SW480 (cell line): ENCODE measurements at regions not wholly inside any gene's neighbourhood (a gene's known extent, or its start where the extent isn't known, plus 50 kb on each side); places are given as distances from the start of the nearest gene placed in this dataset.
"Not testable (repeated sequence)": the region's sequence is repeated elsewhere in the genome, so short reads cannot be mapped to it uniquely, and the experiment has no call there.

Source experiments
- DNase-seq: peaks from one replicate; pipeline ENCODE4 v3.0.0-alpha.2; 2016; ENCODE audit warnings: low spot score

GRCh38 chr3:151675858-151676615 is 57.7 kb upstream of the AADACL2 start:
- DNase-seq, result no peak

DNA sequence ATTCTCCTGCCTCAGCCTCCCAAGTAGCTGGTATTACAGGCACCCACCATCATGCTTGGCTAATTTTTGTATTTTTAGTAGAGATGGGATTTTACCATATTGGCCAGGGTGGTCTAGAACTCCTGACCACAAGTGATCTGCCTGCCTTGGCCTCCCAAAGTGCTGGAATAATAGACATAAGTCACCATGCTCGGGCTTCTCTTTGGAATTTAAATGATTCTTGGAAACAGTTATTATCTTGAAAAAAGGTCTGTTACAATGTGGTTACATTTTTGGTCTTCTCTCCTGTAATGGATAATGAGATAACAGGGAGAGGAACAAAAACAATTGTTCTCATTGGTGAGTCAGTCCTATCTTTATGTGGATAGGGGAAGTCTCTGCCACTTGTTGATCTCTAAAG is 59.8 kb upstream of the AADACL2 start:
- DNase-seq, result no peak

DNA sequence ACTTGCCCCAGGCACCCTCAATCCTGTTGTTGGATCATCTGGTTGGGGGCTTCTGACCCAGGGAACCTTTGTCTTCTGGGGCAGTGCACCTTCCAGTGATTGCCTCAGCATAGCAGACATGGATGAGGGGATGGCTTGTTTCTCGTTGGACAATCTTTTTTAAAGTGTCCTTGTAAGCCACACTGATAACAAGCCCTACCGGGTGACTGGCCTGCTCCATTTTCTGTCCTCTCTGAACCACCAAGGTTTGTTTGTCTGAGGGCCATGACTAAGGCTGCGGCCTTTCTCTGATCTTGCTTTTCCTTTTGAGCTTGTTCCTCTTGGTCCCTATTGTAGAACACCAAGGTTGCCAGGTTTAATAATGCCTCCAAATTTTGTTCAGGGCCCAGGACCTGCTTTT is 66.0 kb upstream of the AADACL2 start:
- DNase-seq, result not testable (repeated sequence)

DNA sequence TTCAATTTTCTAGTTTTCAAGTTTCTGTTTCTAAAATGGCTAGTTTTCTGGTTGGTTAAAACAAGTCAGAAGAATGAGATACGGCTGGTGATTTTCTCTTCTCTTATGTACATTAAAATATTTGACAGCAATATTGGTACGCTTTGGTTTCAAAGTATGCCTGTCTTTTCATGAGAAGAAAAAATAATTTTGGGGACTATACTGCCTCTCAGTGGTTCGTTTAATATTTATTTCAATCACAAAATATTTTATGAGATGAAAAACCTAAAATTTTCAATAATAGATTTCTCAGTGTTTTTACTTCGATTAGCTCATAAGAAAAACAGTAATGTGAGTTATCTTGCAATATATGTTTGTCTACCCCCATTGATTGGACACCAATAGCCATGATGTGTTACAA is 72.8 kb upstream of the AADACL2 start:
- no peak for DNase-seq

- no peak for DNase-seq
Observed at GRCh38 chr3:151644986-151645385, 88.7 kb upstream of the AADACL2 start.

DNA sequence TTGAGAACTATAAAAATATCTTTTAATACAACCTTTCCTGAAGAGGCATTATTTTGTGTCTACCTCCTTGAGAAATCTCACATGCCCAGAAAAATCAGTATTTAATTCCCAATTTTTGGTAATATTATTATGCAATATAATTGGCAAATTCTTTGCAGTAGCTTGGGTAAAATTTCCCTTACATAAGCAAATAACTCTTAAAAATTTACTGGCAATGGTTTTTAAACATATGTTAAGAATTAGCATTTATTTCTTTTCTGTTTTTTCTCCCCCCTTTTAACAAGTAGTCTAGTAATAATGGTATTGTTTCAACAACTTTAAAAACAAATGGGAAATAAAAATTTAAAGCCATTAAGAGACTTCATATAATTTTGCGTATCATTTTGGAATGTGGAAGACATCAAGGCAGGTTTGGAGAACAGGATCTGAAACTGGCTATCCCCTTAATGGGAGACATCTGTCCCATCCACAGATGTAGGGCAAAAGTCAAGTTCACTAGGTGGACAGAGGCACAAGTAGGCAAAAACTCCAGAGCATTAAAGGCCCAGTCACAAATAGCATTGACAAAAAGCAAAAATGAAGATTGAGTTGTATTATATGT is 89.6 kb upstream of the AADACL2 start:
- no peak for DNase-seq

- DNase-seq, result no peak
Observed at GRCh38 chr3:151639418-151639740, 94.3 kb upstream of the AADACL2 start.

DNA sequence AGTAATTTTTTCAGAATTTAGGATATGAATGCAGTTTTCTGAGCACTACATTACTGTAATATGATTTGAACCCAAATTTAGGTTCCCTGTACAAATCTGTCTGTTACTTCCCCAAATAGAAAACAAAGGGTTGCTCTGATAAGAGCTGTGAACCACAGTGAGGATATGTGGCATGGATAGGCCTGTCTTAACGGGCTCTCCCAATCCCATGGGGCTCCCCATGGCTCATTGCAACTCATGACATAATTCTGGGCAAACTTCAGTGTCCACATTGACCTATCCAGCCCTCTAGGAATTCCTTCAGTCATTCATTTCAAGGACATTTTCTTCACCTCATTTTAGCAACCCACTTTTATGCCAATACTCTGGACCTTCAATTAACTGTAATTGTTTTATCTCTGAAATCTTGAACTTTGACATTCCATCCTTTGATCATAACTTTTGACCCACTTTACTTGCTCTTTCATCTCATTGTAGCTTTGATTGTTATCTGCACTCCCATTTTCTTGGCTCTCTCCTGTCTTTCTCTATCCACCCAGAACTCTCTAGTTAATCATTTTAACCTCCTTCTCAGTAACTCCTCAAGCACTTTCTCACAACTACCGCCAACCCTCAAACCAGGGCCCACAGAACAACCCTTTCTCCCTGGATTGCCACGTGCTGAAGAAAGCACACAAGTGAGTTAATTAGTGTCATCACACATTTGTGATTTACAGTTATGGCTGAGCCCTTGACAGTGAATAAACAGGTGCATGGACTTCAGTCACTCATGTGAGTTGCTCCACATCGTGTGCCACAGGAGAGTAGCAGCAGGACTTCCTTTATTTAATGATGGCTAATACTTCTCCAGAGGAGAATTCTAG is 94.9 kb upstream of the AADACL2 start:
- DNase-seq, result peak; percentile 44

DNA sequence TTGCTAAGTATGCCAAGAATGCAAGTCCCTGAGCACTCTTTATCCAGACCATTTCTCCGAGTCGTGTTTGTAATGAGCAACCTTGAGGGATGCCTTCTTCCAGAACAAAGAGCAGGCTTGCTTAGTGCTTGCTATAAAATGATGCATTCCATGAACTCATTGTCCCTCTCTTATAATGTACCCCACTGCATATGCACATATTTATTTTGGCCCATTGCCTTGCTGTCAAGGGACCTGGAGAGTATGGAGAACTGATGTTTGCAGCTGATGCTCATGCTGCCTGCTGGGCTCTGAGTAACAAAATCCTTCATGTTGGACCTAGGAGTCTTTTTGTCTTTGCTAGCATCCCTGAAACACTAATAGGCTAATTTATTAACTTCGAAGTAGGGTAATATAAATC is 97.8 kb upstream of the AADACL2 start:
- DNase-seq, result no peak

DNA sequence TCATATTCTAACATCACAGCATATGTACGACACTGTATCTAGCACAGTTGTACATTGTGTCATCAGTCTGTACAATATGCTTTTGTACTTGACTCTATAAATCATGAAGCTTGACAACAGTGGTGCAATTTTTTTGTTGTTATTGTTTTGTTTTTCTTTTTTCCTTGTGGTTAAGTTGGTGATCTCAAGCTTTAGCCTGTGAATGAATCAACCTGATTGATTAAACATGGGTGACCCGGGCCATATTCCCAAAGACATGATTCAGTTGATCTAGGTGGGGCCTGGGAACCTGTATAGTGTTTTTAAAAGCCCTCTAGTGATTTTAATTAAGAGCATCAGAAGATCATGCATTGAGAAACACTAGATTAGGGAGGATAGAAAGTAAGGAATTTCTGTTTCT is 101.8 kb upstream of the AADACL2 start:
- DNase-seq, result no peak

DNA sequence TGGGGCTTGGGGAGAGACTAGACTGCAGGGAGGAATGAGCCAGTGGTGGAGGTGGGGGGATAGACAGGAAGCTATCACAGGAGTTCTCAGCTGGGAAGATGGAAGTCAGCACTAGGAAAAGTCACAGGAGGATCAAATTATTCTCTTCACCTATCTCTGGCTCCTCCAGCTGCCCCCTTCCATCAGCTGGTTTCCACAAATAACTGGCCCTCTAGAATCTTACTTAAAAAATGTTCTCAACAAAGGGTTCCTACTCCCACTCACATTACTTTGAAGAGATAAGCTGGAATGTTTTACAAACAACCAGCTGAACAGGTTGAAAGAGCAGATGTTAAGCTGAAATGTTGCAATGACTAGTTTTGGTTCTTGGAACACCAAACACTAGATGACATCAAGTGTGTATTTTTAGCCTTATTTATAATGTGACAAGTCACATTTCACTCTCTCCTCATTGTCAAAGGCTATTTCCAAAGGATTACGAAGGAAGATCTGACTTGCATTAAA is 102.7 kb upstream of the AADACL2 start:
- DNase-seq, result no peak

DNA sequence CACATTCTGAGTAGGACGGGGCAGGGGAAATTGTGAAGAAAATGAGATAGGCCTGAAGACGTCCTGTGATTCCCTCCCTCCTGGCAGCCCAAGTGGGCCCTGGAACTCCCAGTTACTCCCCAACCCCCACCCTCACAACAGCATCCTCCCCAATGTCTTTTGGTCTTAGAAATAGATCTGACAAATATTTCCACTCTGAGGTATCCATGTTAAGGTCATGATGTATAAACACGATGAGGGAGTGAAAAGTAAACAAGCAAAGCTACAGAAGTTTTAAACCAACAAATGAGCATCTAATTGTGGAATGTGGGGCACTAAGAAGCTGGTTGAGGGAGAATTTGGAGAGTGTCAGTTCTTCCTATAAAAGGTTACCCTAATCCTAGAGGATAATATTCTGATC is 103.7 kb upstream of the AADACL2 start:
- DNase-seq, result no peak

DNA sequence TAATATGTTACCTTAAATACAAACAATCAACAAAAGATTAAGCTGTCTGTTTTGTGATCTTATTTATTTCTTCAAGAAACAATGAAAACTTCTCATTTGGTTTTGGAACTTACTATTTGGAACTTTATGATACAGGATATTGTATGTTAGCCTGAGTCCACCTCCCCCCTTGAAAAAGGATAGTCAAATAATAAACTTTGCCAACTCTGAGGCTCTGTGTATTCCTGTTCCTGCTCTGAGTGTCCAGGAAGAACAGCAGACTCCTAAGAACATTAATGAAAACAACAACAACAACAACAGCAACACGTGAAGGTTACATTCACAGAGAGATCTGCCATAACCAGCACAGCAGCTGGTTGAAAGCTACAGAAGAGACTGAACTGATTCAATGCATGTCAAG is 108.1 kb upstream of the AADACL2 start:
- DNase-seq, result no peak

DNA sequence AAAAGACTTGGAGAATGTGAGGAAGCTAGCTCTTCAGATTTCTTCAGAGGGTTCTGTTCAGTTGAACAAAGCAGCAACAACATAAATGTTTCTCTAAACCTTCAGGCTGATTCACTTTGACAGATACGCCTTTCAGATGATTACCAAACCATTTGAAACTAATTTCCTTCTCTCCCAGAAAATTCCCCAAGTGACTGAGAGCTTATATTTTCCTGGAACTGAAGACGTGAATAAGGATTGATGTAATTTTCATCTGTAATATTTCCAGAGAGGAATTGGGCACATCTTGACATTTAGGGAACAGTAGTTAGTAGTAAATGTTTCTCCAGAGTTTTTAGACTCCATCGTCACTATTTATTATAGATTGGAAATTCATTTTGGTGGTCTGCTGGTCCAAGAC is 108.6 kb upstream of the AADACL2 start:
- no peak for DNase-seq

DNA sequence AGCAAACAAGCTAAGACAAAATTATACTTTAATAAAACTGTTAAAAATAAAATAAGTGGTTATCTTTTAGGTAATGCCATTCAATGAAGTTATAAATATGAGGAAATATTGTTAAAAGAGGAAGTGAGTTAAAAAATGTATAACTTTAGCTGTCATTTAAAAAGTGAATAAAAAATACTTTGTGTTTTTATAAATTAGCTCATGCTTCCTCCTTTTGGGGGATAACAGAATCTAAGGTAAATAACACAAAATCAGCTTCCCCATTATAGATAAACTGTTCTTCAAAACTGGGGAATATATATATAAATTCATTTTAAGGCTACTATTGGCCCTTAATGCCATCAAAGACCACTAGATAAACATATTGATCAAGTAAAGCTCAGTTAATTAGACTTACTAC is 113.7 kb upstream of the AADACL2 start:
- no peak for DNase-seq

DNA sequence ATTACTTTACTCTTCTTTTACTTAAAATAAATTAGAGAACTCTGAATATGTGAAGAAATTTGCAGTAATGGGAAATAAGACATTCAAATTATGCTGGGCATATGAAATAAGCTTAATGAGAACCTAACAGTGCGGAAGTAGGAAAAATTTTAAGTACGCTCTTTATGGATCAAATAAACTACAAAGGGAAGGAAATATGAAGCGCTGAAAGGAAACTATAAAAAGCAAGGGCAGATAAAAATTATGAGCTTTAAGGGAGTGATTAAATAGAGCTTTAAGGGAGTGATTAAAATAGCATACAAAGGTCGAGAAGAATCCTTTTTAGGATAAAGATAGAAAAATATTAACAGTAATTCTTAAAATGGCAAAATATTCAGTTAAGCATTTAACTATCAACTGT is 118.3 kb upstream of the AADACL2 start:
- no peak for DNase-seq

- no peak for DNase-seq
Observed at GRCh38 chr3:151612115-151612514, 121.6 kb upstream of the AADACL2 start.

DNA sequence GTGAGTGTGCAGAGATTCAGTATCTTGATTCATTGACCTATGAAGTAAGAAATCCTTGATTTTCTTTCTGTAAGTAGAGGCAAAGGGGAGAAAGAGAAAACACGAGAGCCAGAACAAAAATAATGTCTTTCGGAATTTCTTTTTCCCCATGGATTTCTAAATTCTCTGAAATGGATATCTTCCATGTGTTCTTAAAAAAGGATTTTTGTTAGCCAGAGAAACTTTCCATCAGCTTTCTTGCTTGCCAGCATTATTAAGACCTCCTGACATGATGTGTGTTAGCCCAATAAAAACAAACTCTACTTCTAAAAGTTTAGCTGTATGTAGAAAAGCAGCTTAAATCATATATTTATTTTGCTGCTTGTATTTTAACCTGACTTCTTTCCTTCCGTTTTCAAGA is 122.3 kb upstream of the AADACL2 start:
- no peak for DNase-seq

GRCh38 chr3:151609491-151609890 is 124.2 kb upstream of the AADACL2 start:
- no peak for DNase-seq

DNA sequence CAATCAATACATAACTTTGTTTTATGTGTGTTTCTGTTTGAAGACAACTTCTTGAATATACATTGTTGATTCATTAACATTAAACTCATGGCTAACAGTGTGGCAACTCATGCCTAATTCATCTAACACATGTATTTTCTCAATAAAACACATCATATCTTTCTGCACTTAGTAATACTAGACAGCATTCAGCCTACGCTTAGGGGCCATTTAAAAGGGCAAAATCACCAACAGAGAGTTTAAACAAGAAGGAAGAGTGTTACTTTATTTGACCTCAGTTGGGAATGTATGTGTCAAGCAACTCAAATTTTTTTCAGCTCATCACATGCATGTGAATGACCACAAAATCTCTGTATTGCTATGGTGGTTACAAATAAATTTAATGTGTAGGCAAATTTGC is 128.8 kb upstream of the AADACL2 start:
- DNase-seq, result no peak

GRCh38 chr3:151600783-151601182 is 132.9 kb upstream of the AADACL2 start:
- no peak for DNase-seq

DNA sequence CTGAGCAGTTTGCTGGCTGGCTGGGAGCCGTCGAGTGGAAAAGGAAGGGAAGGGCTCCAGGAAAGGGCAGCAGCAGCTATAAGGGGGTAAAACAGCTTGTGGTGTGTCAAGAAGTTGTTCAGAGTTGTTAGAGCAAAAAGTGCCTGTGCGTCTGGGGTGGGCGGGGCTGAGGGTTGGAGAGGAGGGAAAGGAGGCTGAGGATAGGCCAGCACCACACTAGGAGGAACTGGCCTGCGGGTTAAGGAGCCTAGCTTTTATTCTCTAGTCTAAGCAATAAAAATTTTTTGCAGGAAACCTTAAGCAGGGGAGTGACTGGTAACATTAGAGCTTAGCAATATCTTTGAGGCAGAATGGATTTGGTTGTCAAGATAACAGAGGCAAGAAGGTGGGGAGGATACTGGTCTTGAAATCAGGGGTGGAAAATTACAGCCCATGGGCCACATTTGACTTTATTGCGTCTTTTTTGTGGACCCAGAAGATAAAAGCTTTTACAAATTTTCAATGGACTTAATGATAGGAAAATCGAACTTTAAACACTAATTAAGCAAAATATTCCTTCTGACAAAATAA is 134.5 kb upstream of the AADACL2 start:
- no peak for DNase-seq

- no peak for DNase-seq
Observed at GRCh38 chr3:151596940-151597339, 136.1 kb upstream of the IGSF10 start.
